ENCODE measurements at regions not wholly inside any gene's neighbourhood (a gene's known extent, or its start where the extent isn't known, plus 50 kb on each side); places are given as distances from the start of the nearest gene placed in this dataset.

GRCh38 chr1:19009882-19010321 is 53.4 kb upstream of the IFFO2 start:
- H3K36me3 ChIP-seq (replicated peaks in 1 of 2; ENCODE audit: control extremely low read depth in 1 of 2, control insufficient read depth in 1 of 2, extremely low read depth in 1 of 2, insufficient read depth in 2 of 2, low read length in 1 of 2), result no peaks in the 10 kb centered on the region
- no peaks in the 10 kb centered on the region for H3K79me2 ChIP-seq (ENCODE audit: control insufficient read depth, insufficient read depth, low read length)
- ATAC-seq (ENCODE audit: low read depth) (no peak), DNase-seq (no peak)
- H3K9ac ChIP-seq (ENCODE audit: low read length), result no peak overlapping the region
- H3K4me2 ChIP-seq (replicated peaks; ENCODE audit: low read depth, low read length, poor library complexity, severe bottlenecking), result no peak overlapping the region
- H3K27me3 ChIP-seq (replicated peaks in 1 of 4; ENCODE audit: control extremely low read depth in 1 of 4, control insufficient read depth in 3 of 4, insufficient read depth in 4 of 4, low read length in 3 of 4), result peaks cover 0 to 8% (median 1%) of the 10 kb centered on the region in 4 experiments
- no peak overlapping the region for H2AFZ ChIP-seq (ENCODE audit: insufficient read depth, low read depth, low read length, poor library complexity, severe bottlenecking)
- no peak overlapping the region for H3K4me3 ChIP-seq (ENCODE audit: control extremely low read depth in 1 of 5, extremely low read depth in 1 of 5, insufficient read depth in 1 of 5, low read depth in 2 of 5, low read length in 4 of 5)
- 92% methylated on average over 5 of the region's 8 CpGs for WGBS (ENCODE audit: insufficient coverage)
- ChIA-PET CTCF (no interaction called here), POLR2A (no interaction called here)
- no peak overlapping the region for H3K27ac ChIP-seq (ENCODE audit: low read length in 2 of 2)
- no peak overlapping the region for H3K27ac Mint-ChIP-seq
- TF ChIP-seq CTCF (IDR thresholded peaks at IDR 0.05) (no peak), EZH2 (IDR thresholded peaks at IDR 0.05; ENCODE audit: borderline replicate concordance, insufficient read depth, low read depth, low read length, poor library complexity, severe bottlenecking) (no peak)
- intact Hi-C loops (cut with micrococcal nuclease), result no loop called here
- H3K4me3 Mint-ChIP-seq, result no peak overlapping the region
- H3K4me1 Mint-ChIP-seq, result peaks cover 7% of the 10 kb centered on the region
- no peaks in the 10 kb centered on the region for H3K9me3 Mint-ChIP-seq (ENCODE audit: insufficient read depth)
- H3K27me3 Mint-ChIP-seq, result peaks cover 34% of the 10 kb centered on the region
- no peaks in the 10 kb centered on the region for H3K9me3 ChIP-seq (ENCODE audit: control extremely low read depth in 1 of 3, control insufficient read depth in 2 of 3, insufficient read depth in 1 of 3, low read length in 2 of 3)
- H3K4me1 ChIP-seq (ENCODE audit: control insufficient read depth in 2 of 2, insufficient read depth in 2 of 2, low read length in 2 of 2), result no peaks in the 10 kb centered on the region
- no peaks in the 10 kb centered on the region for H4K20me1 ChIP-seq (ENCODE audit: control insufficient read depth, insufficient read depth, low read length, poor library complexity, severe bottlenecking)

GRCh38 chr1:19009126-19009881 is 52.8 kb upstream of the IFFO2 start:
- Histone ChIP-seq H2AFZ (ENCODE audit: insufficient read depth, low read depth, low read length, poor library complexity, severe bottlenecking) (no peak overlapping the region), H3K9ac (ENCODE audit: low read length) (no peak overlapping the region), H3K36me3 (replicated peaks in 1 of 2; ENCODE audit: control extremely low read depth in 1 of 2, control insufficient read depth in 1 of 2, extremely low read depth in 1 of 2, insufficient read depth in 2 of 2, low read length in 1 of 2) (no peaks in the 10 kb centered on the region), H3K9me3 (ENCODE audit: control extremely low read depth in 1 of 3, control insufficient read depth in 2 of 3, insufficient read depth in 1 of 3, low read length in 2 of 3) (no peaks in the 10 kb centered on the region), H4K20me1 (ENCODE audit: control insufficient read depth, insufficient read depth, low read length, poor library complexity, severe bottlenecking) (no peaks in the 10 kb centered on the region), H3K4me1 (ENCODE audit: control insufficient read depth in 2 of 2, insufficient read depth in 2 of 2, low read length in 2 of 2) (no peaks in the 10 kb centered on the region), H3K79me2 (ENCODE audit: control insufficient read depth, insufficient read depth, low read length) (no peaks in the 10 kb centered on the region), H3K27me3 (replicated peaks in 1 of 4; ENCODE audit: control extremely low read depth in 1 of 4, control insufficient read depth in 3 of 4, insufficient read depth in 4 of 4, low read length in 3 of 4) (peaks cover 0 to 8% (median 4%) of the 10 kb centered on the region in 4 experiments), H3K4me3 (ENCODE audit: control extremely low read depth in 1 of 5, extremely low read depth in 1 of 5, insufficient read depth in 1 of 5, low read depth in 2 of 5, low read length in 4 of 5) (no peak overlapping the region), H3K27ac (ENCODE audit: low read length in 2 of 2) (no peak overlapping the region), H3K4me2 (replicated peaks; ENCODE audit: low read depth, low read length, poor library complexity, severe bottlenecking) (no peak overlapping the region)
- no peak overlapping the region for H3K4me3 Mint-ChIP-seq
- intact Hi-C loops (cut with micrococcal nuclease), result no loop called here
- WGBS (ENCODE audit: insufficient coverage), result 86% methylated on average over 14 of the region's 17 CpGs
- H3K27ac Mint-ChIP-seq, result no peak overlapping the region
- DNase-seq, result no peak
- POLR2A ChIA-PET, result no interaction called here
- TF ChIP-seq CTCF (IDR thresholded peaks at IDR 0.05) (no peak), EZH2 (IDR thresholded peaks at IDR 0.05; ENCODE audit: borderline replicate concordance, insufficient read depth, low read depth, low read length, poor library complexity, severe bottlenecking) (no peak)
- H3K9me3 Mint-ChIP-seq (ENCODE audit: insufficient read depth), result no peaks in the 10 kb centered on the region
- H3K27me3 Mint-ChIP-seq, result peaks cover 34% of the 10 kb centered on the region
- H3K4me1 Mint-ChIP-seq, result peaks cover 5% of the 10 kb centered on the region
- no peak for ATAC-seq (ENCODE audit: low read depth)
- CTCF ChIA-PET, result no interaction called here

Data from B cell (primary cell).